ENCODE measurements at regions not wholly inside any gene's neighbourhood (a gene's known extent, or its start where the extent isn't known, plus 50 kb on each side); places are given as distances from the start of the nearest gene placed in this dataset.

GRCh38 chr13:26992951-26993719 is 178.5 kb downstream of the USP12 start:
- TF ChIP-seq POLR2A (IDR thresholded peaks at IDR 0.05; ENCODE audit: low read length) = no peak
- TF ChIP-seq GATA1 (IDR thresholded peaks at IDR 0.05; ENCODE audit: low read depth, low read length) = no peak

All from erythroblast (primary cell).